Keratinocyte (primary cell): ENCODE measurements at regions not wholly inside any gene's neighbourhood (a gene's known extent, or its start where the extent isn't known, plus 50 kb on each side); places are given as distances from the start of the nearest gene placed in this dataset.

Experiments
- EZH2 ChIP-seq: IDR thresholded peaks from one replicate; pipeline ENCODE4 v1.6.1; 2012; ENCODE audit warnings: inconsistent platforms, mild to moderate bottlenecking, low read length, moderate library complexity
- TF ChIP-seq, protein P1 (sequence below), 3 experiments: IDR thresholded peaks in 1 of 3; conservative IDR thresholded peaks in 1 of 3; optimal IDR thresholded peaks in 1 of 3; 2 replicates in 2 of 3; 3 replicates in 1 of 3; pipeline versions ENCODE3 to v1.5.1; 2011; ENCODE audit warnings: low read length in 3 of 3, mild to moderate bottlenecking in 3 of 3, moderate library complexity in 2 of 3, control low read depth in 1 of 3, inconsistent platforms in 1 of 3; ENCODE audit not compliant: insufficient read depth in 2 of 3; ENCODE audit errors: extremely low read depth in 1 of 3

DNA sequence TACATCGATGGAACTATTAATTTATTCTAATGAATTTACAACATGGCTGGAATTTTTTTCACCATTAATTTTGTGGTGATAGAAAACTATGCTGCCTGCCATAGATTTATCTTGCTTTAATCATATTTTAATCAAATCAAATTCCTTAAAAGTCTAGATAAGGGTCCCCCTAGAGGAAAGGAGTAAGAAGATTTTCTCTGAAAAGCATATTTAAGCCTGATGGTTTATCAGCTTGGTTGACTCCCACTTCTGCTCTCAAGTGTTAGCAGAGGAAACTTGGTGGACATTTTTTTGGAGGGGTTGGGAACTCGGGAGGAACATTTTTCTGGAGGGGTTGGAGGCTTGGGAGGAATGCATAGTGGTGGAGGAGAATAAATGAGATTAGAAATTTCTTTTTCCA is 253.3 kb downstream of the KCNRG start:
- no peak for TF ChIP-seq EZH2
- TF ChIP-seq, protein P1, sequence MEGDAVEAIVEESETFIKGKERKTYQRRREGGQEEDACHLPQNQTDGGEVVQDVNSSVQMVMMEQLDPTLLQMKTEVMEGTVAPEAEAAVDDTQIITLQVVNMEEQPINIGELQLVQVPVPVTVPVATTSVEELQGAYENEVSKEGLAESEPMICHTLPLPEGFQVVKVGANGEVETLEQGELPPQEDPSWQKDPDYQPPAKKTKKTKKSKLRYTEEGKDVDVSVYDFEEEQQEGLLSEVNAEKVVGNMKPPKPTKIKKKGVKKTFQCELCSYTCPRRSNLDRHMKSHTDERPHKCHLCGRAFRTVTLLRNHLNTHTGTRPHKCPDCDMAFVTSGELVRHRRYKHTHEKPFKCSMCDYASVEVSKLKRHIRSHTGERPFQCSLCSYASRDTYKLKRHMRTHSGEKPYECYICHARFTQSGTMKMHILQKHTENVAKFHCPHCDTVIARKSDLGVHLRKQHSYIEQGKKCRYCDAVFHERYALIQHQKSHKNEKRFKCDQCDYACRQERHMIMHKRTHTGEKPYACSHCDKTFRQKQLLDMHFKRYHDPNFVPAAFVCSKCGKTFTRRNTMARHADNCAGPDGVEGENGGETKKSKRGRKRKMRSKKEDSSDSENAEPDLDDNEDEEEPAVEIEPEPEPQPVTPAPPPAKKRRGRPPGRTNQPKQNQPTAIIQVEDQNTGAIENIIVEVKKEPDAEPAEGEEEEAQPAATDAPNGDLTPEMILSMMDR (optimal IDR thresholded peaks at IDR 0.05 in 1 of 3, IDR thresholded peaks at IDR 0.05 in 1 of 3, conservative IDR thresholded peaks at IDR 0.05 in 1 of 3; ENCODE audit: extremely low read depth in 1 of 3, insufficient read depth in 2 of 3, low read length in 3 of 3), result no peak
